Neural crest cell (in vitro differentiated cells): ENCODE measurements at regions not wholly inside any gene's neighbourhood (a gene's known extent, or its start where the extent isn't known, plus 50 kb on each side); places are given as distances from the start of the nearest gene placed in this dataset.

Source experiments
- DNase-seq: peaks from one replicate; pipeline ENCODE4 v3.0.0; 2021; ENCODE audit warnings: low read depth, mixed read lengths, low spot score
- H3K27ac Mint-ChIP-seq: one replicate; pipeline ENCODE4 v1.8.0; 2021; ENCODE audit warnings: mild to moderate bottlenecking, mixed read lengths; ENCODE audit not compliant: unreplicated experiment
- H3K27me3 Mint-ChIP-seq: 2 replicates; pipeline ENCODE4 v1.8.0; 2021; ENCODE audit warnings: low read depth, mild to moderate bottlenecking, mixed read lengths
- H3K36me3 Mint-ChIP-seq: 2 replicates; pipeline ENCODE4 v1.8.0; 2021; ENCODE audit warnings: low read depth, mild to moderate bottlenecking, mixed read lengths
- H3K4me1 Mint-ChIP-seq: 2 replicates; pipeline ENCODE4 v1.8.0; 2021; ENCODE audit warnings: mixed read lengths
- H3K4me3 Mint-ChIP-seq: one replicate; pipeline ENCODE4 v1.8.0; 2021; ENCODE audit warnings: mild to moderate bottlenecking, mixed read lengths
- H3K9me3 Mint-ChIP-seq: 2 replicates; pipeline ENCODE4 v1.8.0; 2021; ENCODE audit warnings: mixed read lengths
- CTCF ChIP-seq: fragments of 200-600 bp; sonication (generic); conservative IDR thresholded peaks from 2 replicates; pipeline ENCODE4 v1.5.0; 2021; ENCODE audit warnings: antibody characterized with exemption, mild to moderate bottlenecking

DNA sequence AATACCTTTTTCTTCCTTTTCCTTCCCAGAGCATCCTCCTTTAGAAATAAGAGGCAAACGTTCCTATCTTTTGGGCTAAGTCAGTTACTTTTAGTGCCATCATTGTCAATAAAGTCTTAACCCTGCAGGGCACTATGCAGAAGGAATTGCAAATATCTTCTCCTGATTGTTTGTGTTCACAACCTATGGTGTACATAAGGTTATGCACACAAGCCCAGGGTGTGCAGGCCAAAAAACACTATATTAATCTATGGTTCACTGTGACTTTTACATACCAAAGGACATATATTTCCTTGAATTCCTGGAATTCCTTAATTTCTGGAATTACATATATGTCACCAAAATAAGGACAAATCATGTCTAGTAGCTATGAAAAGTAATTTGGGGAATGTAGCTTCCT lies 493.5 kb downstream of the MTRR start:
- Mint-ChIP-seq H3K4me1 (peaks cover 17% of the 10 kb centered on the region), H3K27me3 (no peaks in the 10 kb centered on the region), H3K36me3 (no peaks in the 10 kb centered on the region), H3K9me3 (peaks cover 4% of the 10 kb centered on the region), H3K4me3 (no peak overlapping the region), H3K27ac (no peak overlapping the region)
- no peak for TF ChIP-seq CTCF
- DNase-seq: no peak

- H3K4me3 Mint-ChIP-seq: no peak overlapping the region
- peaks cover 4% of the 10 kb centered on the region for H3K9me3 Mint-ChIP-seq
- no peak for TF ChIP-seq CTCF
- H3K4me1 Mint-ChIP-seq: peaks cover 23% of the 10 kb centered on the region
- no peak for DNase-seq
- no peak overlapping the region for H3K27ac Mint-ChIP-seq
- H3K27me3 Mint-ChIP-seq: no peaks in the 10 kb centered on the region
- no peaks in the 10 kb centered on the region for H3K36me3 Mint-ChIP-seq
Observed at GRCh38 chr5:8363138-8363537, 494.2 kb downstream of the MTRR start.

GRCh38 chr5:8366266-8366665 lies 497.3 kb downstream of the MTRR start:
- peaks cover 26% of the 10 kb centered on the region for H3K4me1 Mint-ChIP-seq
- no peak overlapping the region for H3K4me3 Mint-ChIP-seq
- no peak overlapping the region for H3K27ac Mint-ChIP-seq
- DNase-seq: no peak
- no peak for TF ChIP-seq CTCF
- no peaks in the 10 kb centered on the region for H3K36me3 Mint-ChIP-seq
- no peaks in the 10 kb centered on the region for H3K9me3 Mint-ChIP-seq
- no peaks in the 10 kb centered on the region for H3K27me3 Mint-ChIP-seq

GRCh38 chr5:8376478-8376877 lies 507.5 kb downstream of the MTRR start:
- peaks cover 9% of the 10 kb centered on the region for H3K9me3 Mint-ChIP-seq
- no peaks in the 10 kb centered on the region for H3K27me3 Mint-ChIP-seq
- DNase-seq: no peak
- no peak overlapping the region for H3K4me3 Mint-ChIP-seq
- H3K27ac Mint-ChIP-seq: no peak overlapping the region
- H3K4me1 Mint-ChIP-seq: peaks cover 7% of the 10 kb centered on the region
- H3K36me3 Mint-ChIP-seq: peaks cover 2% of the 10 kb centered on the region
- TF ChIP-seq CTCF: no peak

DNA sequence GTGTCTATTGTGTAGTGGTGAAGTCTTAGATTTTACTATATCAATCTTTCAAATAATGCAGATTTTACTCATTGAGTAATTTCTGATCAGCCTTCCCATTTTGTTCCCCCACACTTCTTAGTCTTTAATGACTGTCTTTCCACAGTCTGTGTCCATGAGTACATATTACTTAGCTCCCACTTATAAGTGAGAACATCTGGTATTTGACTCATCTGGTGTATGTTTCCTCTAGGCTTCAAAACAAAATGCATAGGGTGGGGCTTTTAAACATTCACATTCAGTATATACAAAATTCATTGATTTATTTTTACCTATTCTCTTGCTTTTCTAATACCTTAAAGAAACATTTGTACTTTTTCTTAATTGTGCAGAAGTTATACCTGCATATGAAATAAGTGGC lies 513.0 kb downstream of the MTRR start:
- H3K4me1 Mint-ChIP-seq: peaks cover 7% of the 10 kb centered on the region
- no peak overlapping the region for H3K27ac Mint-ChIP-seq
- H3K36me3 Mint-ChIP-seq: no peaks in the 10 kb centered on the region
- peaks cover 3% of the 10 kb centered on the region for H3K9me3 Mint-ChIP-seq
- no peak for DNase-seq
- no peak for TF ChIP-seq CTCF
- H3K4me3 Mint-ChIP-seq: no peak overlapping the region
- no peaks in the 10 kb centered on the region for H3K27me3 Mint-ChIP-seq

- H3K27me3 Mint-ChIP-seq: no peaks in the 10 kb centered on the region
- H3K4me3 Mint-ChIP-seq: no peak overlapping the region
- H3K36me3 Mint-ChIP-seq: no peaks in the 10 kb centered on the region
- peaks cover 7% of the 10 kb centered on the region for H3K4me1 Mint-ChIP-seq
- H3K27ac Mint-ChIP-seq: no peak overlapping the region
- DNase-seq: no peak
- TF ChIP-seq CTCF: no peak
- peaks cover 3% of the 10 kb centered on the region for H3K9me3 Mint-ChIP-seq
Observed at GRCh38 chr5:8382456-8382855, 513.5 kb downstream of the MTRR start.
